ENCODE measurements at regions not wholly inside any gene's neighbourhood (a gene's known extent, or its start where the extent isn't known, plus 50 kb on each side); places are given as distances from the start of the nearest gene placed in this dataset.

DNA sequence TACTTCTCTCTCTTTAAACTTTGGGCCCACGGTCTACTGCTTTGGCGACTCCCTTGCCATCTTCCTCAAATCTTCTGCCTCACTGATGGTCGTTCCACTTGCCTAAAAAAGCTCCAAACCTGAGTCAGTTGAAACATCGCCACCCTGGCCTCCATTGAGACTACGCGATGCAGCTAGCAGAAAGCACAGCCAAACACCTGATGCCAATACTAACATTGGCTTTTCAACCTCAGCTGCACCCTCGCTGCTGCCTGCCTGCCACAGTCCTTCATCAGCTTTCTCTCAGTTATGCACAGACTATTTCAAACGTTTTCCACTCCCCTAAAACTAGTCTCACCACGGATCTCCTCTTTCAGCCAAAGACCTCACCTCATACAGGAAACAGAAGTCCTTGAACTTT lies 214.2 kb upstream of the TMCO5A start:
- DNase-seq, result no peak

DNA sequence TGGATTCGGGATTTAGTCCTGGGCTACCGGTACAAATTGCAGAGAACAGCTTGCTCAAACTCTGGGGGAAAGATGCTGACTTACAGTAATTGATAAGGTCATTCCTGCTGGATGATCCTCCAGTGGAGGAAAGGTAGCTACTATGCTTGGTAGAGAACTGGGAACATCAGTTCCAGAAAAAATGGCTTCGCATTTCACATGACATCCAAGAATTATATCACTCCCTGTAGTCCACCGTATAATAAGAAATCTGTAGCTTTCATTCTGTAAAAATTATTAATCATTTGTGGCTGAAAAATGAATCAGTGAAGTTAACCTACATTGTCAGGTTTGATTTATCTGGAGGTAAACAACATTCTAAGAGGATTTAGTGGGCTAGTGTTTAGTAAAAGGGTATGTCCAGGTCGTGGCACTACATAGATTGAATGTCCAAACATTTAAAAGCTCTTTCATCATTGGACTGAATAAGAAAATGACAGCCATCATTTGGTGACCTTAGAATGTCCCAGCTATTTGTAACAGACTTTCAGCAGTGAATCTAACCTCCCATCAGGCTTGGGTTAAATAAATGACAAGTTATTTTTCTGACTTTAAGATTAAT lies 203.2 kb upstream of the TMCO5A start:
- no peak for DNase-seq

DNA sequence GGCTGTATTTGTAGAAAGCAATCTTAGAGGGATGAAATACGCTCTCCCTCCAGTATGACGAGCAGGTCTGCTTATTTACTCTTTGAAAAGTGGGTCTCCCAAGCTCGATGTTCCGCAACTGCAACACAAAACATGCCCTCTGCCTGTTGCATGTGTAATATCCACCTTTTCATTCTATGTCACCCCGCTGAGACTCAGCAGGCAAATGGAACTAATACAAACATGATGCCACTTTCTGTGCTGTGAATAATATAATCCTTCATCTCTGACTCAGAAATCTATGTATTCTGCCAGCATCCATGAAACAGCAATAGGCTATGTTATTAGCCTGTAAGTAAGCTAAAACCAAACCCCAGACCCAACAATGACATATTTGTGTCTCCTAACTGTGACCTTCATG lies 200.8 kb upstream of the TMCO5A start:
- DNase-seq, result no peak

DNA sequence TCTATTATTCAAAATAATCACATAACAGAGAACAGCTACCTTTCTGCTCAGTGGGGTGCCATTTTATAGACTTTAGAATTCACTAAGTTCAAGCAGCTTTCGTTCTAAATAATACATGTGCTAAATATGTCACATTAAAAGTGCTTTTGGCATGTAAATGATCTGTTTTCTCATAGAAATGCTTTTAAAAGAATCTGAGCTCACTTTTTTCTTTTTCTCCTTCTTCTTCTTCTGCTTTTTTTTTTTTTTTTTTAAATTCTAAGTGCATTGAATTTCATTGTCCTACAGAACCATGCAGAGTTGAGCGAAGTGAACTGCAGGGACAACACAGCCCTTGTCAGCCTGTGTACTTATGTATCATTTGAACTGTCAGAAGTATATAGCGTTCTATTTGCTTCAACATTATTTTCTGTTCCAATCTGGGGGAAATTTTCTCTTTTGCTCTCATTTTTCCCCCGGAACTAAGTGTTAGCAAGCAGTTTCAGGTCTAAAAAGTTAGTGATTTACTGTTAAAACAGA lies 193.8 kb upstream of the TMCO5A start:
- no peak for DNase-seq

DNA sequence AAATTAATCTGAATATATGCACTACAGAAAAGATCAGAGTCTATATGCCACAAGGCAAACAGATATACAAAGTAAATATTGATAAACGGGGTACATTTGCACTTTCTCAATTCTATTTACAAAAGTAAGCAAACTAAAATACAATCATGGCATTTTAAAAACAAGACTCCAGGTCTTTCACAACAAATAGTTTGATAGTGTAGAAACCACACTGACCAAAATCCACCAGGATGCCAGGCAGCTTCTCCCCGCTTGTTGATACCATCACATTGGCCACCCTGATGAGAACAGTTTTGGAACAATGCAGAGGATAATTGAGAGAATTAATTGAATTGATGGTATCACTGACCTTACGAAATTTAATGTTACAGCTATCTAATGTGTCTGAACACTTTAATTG lies 190.6 kb upstream of the TMCO5A start:
- no peak for DNase-seq

DNA sequence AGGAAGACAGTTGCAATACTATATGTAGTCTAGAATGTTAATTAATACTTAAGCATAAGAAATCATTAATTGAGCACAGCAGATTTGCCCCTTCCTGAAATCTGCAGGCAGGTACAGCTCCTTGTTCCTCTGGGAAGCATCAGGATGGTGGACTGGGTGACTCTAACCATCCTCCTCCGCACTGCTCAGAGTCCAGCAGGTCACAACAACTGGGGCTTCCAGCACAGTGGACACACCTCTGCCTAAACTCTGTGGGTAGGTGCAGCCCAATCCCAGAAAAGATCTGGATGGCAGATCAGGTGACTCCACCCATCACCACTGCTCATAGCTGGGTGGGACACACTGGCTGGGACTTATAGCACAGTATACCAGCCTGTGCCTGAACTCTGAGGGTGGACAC lies 189.9 kb upstream of the TMCO5A start:
- DNase-seq, result no peak

DNA sequence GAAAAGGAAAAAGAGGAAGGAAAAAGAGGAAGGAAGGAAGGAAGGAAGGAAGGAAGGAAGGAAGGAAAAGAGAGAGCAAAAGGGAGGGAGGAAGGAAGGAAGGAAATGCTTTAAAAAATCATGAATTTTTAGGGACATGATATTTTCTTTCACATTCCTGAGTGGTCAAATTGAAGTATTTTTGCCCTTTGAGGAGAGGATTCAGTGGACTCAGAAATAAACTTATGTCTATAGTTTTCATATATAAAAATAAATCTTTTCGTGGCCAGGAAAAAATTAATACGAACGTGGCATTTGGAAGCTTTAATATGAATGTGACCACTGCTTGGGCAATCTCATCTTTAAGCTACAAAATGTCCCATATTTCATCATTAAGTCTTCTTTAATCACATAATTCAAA lies 183.0 kb upstream of the TMCO5A start:
- DNase-seq, result no peak

DNA sequence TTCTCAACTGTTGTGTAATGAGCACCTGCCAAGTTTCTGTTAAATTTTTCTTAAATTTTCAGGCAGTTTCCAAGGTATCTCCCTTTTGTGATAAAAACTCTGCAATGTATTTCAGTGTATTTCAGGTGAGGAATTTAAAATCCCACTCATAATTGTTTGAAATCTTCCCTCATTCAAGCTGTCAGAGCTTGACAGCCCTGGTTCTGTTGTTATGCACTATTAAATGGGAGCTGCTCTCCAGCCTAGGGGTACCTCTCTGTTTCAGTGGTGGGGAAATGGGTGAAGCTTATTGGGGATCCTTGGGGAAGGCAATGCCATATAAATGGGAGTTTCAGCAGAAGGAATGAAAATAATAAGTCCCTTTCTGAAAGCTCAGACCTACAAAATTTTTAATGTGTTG lies 178.0 kb upstream of the TMCO5A start:
- no peak for DNase-seq

DNA sequence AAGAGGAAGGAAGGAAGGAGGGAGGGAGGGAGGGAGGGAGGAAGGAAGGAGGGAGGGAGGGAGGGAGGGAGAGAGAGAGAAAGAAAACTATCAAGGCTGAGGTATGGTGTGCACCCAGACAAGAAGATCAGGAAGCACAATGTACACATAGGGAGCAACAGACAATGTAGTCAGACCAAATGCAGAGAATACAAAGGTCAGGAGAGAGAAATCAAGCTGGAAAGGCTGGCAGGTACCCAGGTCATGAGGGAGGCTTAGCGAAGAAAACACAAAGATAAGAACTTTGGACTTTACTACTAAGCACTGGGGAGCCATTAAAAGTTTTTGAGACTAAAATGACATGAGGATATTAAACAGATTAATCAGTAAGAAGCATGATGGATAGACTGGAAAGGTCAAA lies 176.0 kb upstream of the TMCO5A start:
- no peak for DNase-seq

DNA sequence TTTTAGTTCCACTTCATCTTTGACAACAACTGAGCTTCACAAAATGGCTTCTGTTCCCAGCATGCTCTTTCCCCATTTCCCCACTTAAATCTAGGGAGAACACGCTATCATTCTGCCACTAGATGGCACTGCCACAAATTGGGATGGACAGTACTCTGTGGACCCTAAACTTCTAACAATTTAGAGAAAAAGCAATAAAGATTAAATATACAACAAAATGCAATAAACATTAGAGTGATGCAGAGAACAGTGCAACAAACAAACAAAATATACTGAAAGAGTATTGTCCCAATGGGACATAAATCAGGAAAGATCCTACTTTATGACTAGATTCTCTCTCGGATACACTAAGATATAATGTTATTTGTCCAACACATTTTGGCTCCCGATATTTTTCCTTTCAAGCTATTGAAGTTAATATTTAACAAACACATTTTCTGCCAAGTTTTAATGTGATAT lies 169.7 kb upstream of the TMCO5A start:
- no peak for DNase-seq

DNA sequence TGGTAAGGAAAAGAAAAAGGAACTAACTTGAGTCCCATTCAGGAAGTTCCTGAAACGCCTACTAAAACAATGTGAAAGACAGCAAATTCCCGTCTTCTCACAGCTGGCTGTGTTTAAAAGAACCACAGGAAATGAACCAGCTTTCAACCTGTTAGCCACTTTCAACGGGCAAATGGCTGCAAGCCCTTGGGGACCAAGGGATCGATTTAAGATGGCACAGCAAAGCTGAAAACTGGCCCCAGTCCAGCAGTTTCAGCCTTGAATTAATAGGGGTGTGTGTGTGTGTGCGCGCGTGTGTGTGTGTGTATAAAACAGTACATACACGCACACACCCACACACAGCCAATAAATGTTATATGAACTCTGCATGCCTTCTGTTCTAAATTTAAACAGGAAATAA lies 168.7 kb upstream of the TMCO5A start:
- DNase-seq, result no peak

DNA sequence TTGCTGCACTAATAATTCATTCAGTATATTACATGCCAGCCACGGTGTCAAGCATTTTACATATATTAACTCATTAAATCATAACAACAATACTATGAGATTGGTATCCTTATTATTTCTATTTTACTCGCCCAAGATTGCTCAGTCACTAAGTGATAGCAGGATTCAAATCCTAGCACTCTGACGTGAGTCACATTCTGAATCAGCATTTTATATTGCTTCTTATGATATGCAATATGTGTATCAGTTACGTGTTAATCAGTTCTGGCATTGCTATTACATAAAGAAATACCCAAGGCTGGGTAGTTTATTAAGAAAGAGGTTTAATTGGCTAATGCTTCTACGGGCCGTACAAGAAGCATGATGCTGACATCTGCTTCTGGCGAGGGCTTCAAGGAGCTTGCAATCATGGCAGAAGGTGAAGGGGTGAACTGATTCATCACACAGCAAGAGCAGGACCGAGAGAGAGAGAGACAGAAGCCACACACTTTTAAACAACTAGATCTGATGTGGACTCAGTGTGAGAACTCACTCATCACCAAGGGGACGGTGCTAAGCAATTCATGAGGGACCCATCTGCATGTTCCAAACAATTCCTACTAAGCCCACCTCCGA lies 166.5 kb upstream of the TMCO5A start:
- no peak for DNase-seq

DNA sequence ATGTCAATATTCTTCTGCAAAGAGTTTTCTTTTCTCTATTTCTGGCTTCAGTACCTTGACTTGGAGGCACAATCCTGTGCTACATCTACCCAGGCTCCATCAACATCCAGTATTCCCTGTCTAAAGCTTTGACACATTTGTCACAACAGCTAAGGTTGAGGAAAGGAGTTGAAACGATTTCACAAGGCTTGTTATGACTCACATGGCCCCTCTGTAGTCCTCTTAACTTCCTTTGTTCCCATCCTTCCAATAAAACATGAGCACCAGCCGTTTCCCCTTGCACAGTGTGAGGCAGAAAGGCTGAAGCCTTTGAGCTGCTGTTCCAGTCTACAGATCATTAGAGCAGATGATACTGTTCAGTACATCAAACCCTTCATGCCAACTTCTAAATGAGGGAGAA lies 163.0 kb upstream of the TMCO5A start:
- DNase-seq, result peak; percentile 54

DNA sequence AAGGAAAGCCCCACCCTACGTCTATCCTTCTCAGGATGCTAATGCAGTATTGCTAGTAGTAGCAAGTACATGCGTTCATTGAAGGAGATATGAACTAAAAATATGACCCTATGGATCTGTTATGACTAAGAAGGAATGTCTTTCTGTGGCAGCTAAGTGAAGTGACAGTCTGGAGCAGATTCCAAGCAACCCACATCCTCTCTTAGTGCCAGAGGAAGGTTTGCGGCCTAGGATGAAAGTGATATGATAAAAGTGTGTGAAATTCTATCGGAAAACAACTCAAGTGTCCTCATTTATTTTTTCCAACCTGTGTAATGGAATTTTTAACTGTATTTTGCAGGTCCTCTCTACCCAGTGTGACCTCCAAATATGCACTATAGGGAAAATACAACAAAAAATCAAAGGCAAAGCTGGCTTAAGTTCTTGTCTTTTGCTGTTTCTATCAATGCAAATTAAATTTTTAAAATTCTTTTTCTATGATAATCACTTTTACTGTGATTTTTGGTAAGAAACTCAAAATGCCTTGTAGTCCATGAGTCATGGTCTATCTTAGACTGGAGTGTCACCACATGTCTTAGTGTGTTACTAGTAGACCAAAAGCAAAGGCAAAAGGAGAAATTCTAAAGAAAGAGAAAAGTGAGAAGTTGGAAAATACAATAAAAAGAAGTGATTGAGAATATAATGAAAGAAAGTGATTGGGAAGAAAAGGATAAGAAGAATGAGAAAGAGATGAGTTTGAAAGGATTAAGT lies 161.2 kb upstream of the TMCO5A start:
- no peak for DNase-seq

DNA sequence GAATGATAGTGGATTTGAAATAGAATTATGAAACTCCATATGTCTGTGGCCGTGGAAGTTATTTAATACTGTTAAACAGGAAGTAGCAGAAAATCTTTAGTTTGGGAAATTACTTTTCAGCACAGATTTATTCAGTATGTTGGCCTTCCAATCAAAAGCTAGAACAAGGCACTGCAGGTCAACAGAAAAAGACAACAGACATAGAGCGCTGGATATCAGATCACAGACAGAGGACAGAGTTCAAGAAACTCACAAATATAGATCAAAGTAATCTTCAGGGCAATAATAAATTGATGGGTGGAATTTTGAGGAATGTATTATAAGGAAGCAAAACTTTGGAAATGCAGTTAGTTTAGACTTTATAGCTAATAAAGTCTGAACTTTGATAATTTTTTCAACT lies 159.5 kb upstream of the TMCO5A start:
- no peak for DNase-seq

DNA sequence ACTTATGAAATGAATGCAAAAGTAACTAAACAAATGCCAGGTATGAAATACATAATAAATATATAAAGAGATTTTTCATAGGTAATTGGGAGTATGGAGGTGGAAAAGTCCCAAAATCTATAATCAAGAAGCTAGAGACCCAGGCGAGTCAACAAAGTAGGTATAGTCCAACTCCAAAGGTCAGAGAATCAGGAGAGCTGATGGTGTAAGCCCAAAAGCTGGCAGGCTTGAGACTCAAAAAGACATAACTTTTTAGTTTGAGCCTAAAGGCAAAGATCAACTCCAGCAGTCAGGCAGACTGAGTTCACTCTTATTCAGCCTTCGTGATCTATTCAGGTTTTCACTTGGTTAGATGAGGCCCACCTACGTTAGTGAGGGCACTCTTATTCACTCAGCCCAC lies 157.4 kb upstream of the TMCO5A start:
- no peak for DNase-seq

DNA sequence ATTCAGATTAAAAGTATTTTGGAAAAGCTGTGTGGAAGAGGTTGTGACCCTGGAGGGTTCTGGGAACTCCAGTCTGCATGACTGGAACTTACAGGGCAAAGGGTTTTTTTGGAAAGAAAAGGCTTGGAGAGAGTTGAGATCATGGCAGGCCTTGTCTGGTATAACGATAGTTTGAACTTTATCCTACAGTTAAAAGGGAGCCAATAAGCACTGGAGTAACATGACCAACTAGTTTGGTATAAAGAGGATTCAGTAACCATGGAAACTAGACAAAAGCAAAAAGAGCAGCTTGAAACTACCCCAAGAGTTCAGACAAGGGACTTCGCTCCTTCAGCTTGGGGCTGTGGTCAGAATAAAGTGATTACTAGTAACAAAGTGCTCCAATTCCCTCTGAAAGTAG lies 151.2 kb upstream of the TMCO5A start:
- no peak for DNase-seq

DNA sequence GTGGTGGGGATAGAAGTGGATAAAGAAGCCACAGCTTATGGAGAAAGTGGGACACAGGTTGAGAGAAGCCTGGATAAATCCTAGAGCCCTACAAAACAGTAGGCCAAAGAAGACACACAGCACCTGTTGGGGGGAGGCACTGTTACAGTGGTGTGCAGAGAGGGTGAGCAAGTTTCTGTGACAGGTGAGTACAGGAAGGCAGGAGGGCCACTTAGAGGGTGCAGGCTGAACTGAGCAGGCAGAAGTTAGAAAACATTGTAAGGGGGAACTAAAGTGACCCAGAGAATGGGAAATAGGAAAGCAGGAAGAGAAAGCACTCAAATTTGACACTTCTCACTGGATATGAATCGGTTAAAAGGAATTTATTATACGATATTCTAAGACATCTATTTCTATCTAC lies 146.1 kb upstream of the TMCO5A start:
- DNase-seq, result no peak

DNA sequence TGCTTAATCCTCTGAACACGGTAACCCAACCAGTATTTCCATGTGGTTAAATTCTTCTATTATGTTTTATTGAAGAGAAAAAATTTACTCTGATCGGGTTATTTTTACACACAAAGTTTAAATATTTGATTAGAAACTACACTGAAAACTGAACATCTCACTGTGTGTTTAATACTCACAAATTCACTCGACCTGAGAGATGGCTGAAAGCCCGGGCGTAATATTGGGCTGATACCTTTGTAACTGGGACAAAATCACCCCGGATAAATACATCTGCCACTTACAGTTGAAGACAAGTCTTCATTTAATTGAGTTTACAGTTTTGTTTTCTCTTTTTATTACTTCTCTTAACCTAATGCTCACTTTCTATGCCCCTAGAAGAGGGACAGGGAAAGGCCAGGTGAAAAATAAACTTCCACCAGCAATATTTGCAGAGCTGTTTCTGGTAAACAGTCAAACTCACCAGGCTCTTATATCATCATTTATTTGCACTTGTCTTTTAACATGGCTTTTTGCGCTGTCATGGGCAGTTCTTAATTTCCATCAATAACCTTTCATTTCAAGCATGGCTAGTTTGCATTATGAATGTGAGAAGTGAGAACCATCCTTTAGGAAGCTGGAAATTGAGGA lies 145.6 kb upstream of the TMCO5A start:
- DNase-seq, result no peak

DNA sequence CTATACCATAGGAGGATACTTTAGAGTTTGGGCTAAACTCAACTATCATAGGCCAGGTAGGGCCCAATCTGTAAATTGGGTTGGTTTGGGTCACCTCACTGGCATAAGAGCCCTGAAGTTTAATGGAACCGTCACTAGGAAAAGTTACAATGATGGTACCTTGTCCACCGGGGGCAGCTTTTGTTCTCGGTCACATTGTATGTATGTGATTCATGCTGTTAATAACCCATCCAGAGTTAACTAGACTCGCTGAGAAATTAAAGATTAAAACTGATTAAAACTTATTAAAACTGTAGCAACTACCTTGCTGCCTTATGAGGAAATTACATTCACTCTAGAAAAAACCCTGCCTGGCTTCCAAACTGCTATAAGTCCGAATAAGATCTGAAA lies 145.0 kb upstream of the TMCO5A start:
- no peak for DNase-seq

DNA sequence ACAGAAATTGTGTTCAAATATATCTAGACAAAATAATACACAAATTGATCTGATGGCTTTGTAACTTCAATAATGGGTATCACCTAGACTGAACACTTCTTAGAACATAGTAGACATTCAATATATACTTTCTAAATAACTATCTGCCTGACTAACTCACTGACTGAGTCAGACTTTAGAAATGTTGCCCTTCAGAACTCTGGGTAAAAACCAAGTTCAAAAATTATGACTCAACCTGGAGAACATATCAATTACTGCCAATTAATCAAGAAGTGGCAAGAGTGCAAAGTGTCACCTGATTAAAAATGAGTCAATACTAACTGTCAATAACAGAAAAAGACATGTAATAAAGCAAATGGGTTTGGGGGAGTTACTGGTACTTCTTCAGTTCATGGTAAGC lies 144.6 kb upstream of the TMCO5A start:
- DNase-seq, result no peak

DNA sequence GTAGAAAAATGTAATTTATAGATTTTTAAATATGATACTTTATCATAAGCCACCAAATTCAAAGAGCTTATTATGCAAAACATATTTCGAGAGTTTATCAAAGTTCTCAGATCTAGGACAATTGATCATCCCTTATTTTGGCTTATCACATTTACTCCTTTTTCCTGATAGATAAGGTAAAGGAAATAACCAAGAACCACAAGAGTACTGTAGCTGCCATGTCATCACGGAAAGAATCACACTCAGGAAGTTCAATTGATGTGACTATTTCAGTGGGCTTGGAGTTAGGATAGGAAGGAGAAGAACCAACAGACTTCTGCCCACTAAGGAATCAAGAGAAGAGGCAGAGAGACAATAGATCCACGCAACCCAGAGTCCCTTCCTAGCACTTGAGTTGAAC lies 142.7 kb upstream of the TMCO5A start:
- DNase-seq, result no peak

DNA sequence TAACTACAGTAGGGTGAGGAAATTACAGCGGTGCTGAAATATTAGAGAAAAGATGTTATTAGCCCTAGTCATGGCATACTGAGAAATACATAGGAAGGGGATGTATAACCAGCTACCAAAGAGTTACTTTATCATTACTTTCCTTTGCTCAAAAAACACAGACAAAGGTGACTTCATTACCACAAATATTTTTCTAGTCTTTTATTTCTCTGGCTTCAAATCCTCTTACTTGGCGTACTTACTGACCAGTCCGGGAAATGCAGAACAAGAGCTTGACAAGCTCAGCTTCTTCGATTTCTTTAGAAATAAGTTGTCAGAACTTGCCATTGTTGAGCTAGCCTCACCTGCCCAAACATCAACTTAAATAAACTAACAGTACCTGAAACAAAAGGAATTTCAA lies 142.1 kb upstream of the TMCO5A start:
- DNase-seq, result no peak

DNA sequence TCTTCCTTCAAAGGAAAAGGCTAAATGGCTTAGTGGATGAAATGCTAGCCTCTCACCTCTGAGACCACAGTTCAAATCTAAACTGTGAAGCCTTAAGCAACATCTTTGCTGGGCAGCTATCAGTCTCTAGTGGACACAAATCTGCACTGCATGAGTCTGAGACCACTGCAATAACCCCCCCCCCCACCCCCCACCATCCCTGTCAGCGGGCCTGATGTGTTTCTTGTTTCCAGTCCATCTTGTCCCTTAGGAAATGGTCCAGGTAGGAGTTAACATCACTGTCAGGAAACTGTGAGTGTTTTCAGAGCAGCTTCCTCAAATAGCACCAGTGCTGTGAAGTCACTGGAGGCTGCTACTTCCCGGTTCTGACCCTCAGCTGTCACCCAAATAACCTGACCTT lies 140.6 kb upstream of the TMCO5A start:
- peak; percentile 53 for DNase-seq
